Calu3 (cell line): ENCODE measurements at regions not wholly inside any gene's neighbourhood (a gene's known extent, or its start where the extent isn't known, plus 50 kb on each side); places are given as distances from the start of the nearest gene placed in this dataset.

Experiments used
- BruUV-seq: library from RNA; stranded (reverse); fragments of 400-500 nt; replicated peaks from 2 replicates; lab custom pipeline; 2021; lab: Mats Ljungman, UMichigan
- CTCF ChIA-PET: fragments of 300-600 bp; sonication (Branson Sonifier 250); formaldehyde crosslinking; loops from one replicate; lab custom pipeline; 2022; ENCODE audit warnings: antibody characterized with exemption; lab: Charles Lee
- DNase-seq: peaks from one replicate; pipeline ENCODE4 v3.0.0; 2022
- H3K27ac Mint-ChIP-seq: one replicate; pipeline ENCODE4 v1.8.0; 2022; ENCODE audit warnings: mixed read lengths; ENCODE audit not compliant: unreplicated experiment
- H3K27me3 Mint-ChIP-seq: one replicate; pipeline ENCODE4 v1.8.0; 2022; ENCODE audit warnings: mixed read lengths; ENCODE audit not compliant: unreplicated experiment
- H3K36me3 Mint-ChIP-seq: one replicate; pipeline ENCODE4 v1.8.0; 2022; ENCODE audit warnings: mild to moderate bottlenecking, moderate library complexity, mixed read lengths; ENCODE audit not compliant: insufficient read depth, unreplicated experiment
- H3K4me1 Mint-ChIP-seq: one replicate; pipeline ENCODE4 v1.8.0; 2022; ENCODE audit warnings: mild to moderate bottlenecking, low read depth, mixed read lengths; ENCODE audit not compliant: unreplicated experiment
- H3K4me3 Mint-ChIP-seq: one replicate; pipeline ENCODE4 v1.8.0; 2022; ENCODE audit warnings: mild to moderate bottlenecking, low read depth, moderate library complexity, mixed read lengths; ENCODE audit not compliant: unreplicated experiment
- H3K9me3 Mint-ChIP-seq: one replicate; pipeline ENCODE4 v1.8.0; 2022; ENCODE audit warnings: low read depth, mixed read lengths; ENCODE audit not compliant: unreplicated experiment
- intact Hi-C: fragments of 100-400 bp; cut with micrococcal nuclease; formaldehyde crosslinking; loops from one replicate; pipeline ENCODE4 v1.10.0; 2022; ENCODE audit not compliant: unreplicated experiment
- TF ChIP-seq, protein P1 (sequence below): fragments of 200-600 bp; IDR thresholded peaks from one replicate; pipeline ENCODE4 v1.8.0; 2022; ENCODE audit warnings: antibody characterized with exemption; ENCODE audit not compliant: unreplicated experiment

DNA sequence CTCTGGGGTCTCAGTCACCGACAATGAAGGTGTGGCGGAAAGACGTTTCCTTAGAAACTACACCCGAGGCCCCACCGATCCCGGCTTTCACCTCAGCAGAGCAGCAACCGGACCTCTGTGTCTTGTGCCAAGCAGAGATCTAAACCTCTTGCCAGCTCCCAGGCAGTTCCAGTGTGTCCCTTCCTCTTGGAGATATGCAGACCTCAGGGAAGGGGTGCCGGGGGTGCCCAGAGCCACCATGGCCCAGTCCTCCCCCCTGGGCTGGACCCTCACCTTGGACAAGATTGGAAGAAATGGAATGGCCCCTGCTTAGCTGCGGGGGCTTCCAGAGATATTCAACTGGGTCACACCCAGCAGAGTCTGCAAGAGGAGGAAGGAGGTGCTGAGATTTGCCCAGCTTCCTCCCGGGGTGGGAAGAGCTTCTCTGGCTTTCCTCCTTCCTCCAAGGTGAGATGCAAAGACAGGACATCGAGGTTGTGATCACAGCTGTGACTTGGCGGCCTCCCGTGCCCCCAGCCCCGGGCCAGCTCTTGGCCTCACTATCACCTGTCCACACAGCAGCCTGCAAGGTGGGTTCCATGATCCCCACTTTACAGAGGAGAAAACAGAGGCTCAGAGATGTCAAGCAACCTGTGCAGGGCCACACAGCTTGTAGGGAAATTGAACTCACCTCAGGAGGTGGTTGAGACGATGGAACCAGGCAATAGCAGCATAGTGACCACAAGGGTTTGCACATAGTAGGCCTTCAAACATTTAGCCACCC lies 281.7 kb upstream of the RTL1 start:
- TF ChIP-seq, protein P1, sequence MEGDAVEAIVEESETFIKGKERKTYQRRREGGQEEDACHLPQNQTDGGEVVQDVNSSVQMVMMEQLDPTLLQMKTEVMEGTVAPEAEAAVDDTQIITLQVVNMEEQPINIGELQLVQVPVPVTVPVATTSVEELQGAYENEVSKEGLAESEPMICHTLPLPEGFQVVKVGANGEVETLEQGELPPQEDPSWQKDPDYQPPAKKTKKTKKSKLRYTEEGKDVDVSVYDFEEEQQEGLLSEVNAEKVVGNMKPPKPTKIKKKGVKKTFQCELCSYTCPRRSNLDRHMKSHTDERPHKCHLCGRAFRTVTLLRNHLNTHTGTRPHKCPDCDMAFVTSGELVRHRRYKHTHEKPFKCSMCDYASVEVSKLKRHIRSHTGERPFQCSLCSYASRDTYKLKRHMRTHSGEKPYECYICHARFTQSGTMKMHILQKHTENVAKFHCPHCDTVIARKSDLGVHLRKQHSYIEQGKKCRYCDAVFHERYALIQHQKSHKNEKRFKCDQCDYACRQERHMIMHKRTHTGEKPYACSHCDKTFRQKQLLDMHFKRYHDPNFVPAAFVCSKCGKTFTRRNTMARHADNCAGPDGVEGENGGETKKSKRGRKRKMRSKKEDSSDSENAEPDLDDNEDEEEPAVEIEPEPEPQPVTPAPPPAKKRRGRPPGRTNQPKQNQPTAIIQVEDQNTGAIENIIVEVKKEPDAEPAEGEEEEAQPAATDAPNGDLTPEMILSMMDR = no peak
- H3K27ac Mint-ChIP-seq = no peak overlapping the region
- CTCF ChIA-PET = no interaction called here
- peaks cover 7% of the 10 kb centered on the region for H3K9me3 Mint-ChIP-seq
- intact Hi-C loops = no loop called here
- peaks cover 13% of the 10 kb centered on the region for H3K27me3 Mint-ChIP-seq
- no TSS peak for BruUV-seq
- H3K36me3 Mint-ChIP-seq = no peaks in the 10 kb centered on the region
- H3K4me1 Mint-ChIP-seq = no peaks in the 10 kb centered on the region
- no peak for DNase-seq
- no peak overlapping the region for H3K4me3 Mint-ChIP-seq

DNA sequence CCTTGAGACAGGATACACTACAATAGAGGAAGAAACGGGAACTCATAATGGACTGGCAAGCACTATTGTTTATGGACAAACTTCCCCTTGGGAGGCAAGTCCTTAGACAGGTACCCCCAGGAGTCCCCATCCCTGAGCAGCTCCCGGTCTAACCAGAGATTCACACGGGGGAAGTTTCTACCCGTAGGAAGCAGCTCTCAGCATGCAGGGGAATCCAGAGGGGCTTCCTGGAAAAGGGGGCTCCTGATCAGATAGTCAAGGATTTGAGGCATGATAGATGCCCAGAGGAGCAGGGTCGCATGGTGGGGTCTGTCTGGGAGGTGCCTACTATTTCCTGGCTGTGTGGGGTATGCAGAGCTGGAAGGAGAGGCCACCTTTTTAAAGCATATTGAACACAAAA lies 282.4 kb upstream of the RTL1 start:
- DNase-seq = no peak
- CTCF ChIA-PET = no interaction called here
- Mint-ChIP-seq H3K27ac (no peak overlapping the region), H3K4me1 (no peaks in the 10 kb centered on the region), H3K4me3 (no peak overlapping the region), H3K27me3 (peaks cover 18% of the 10 kb centered on the region), H3K36me3 (no peaks in the 10 kb centered on the region), H3K9me3 (peaks cover 7% of the 10 kb centered on the region)
- BruUV-seq = no TSS peak
- intact Hi-C loops = no loop called here
- TF ChIP-seq, protein P1 = no peak

DNA sequence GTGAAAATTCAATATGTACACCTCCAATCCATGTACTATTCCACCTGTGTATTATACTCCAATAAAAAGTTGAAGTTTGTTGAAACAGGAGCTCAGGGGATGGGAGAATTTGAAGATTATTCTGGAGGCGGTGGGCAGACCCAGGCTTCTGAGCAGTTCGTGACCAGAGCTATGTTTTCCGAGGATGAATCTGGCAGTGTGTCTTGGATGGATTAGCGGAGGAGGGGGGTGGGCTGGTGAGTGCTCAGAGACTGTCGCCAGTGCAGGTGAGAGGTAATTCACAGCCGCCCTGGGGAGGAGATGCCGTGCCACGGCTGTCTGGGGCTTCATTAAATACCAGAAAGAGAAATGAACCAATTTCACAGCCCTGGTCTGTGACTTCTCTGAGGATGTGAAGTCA lies 283.0 kb upstream of the RTL1 start:
- no peak for DNase-seq
- BruUV-seq = no TSS peak
- Mint-ChIP-seq H3K36me3 (no peaks in the 10 kb centered on the region), H3K9me3 (peaks cover 7% of the 10 kb centered on the region), H3K27ac (no peak overlapping the region), H3K4me1 (no peaks in the 10 kb centered on the region), H3K4me3 (no peak overlapping the region), H3K27me3 (peaks cover 18% of the 10 kb centered on the region)
- intact Hi-C loops = no loop called here
- TF ChIP-seq, protein P1 = no peak
- CTCF ChIA-PET = no interaction called here

DNA sequence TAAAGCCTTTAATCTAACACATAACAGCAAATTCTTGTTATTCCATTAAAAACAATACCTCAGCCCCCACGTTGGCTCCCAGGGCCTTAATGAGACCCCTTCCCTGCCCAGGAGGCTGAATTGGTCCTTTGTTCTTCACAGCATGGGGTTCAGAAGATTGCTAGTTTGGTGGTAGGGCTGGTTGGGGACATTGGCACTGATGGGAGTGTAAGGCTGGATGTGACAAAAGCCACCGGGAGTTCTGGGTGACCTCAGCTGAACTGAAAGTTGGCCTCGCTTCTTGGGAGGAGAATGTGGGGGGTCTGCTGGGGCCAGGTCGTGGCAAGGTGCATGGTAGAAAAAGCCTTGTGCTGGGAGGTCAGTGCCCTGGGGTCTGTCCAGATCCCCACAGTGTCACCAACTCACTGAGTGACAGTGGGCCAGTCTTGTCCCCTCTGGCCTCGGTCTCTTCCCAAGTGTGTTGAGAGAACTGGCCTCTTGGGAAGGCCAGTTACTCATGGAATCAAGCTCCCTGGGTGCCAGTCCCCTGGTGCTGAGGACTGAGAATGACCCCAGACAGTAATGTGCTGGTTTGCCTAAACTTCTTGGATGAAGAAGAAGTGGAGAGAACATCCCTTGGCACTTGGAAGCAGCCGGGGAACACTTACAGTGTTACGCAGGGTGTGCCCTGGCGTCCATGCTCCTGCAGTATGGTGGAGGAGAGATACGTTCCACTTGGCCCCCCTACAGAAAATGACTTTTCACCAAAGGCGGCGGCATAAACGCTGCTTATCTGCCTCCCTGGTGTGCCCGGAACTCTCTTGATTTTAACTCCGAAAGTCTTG lies 283.7 kb upstream of the RTL1 start:
- Mint-ChIP-seq H3K4me1 (no peaks in the 10 kb centered on the region), H3K4me3 (no peak overlapping the region), H3K27me3 (peaks cover 18% of the 10 kb centered on the region), H3K9me3 (peaks cover 7% of the 10 kb centered on the region), H3K36me3 (no peaks in the 10 kb centered on the region), H3K27ac (no peak overlapping the region)
- TF ChIP-seq, protein P1 = no peak
- no peak for DNase-seq
- intact Hi-C loops = no loop called here
- CTCF ChIA-PET = no interaction called here
- BruUV-seq = no TSS peak
